ENCODE measurements at regions not wholly inside any gene's neighbourhood (a gene's known extent, or its start where the extent isn't known, plus 50 kb on each side); places are given as distances from the start of the nearest gene placed in this dataset.
"Not testable (repeated sequence)": the region's sequence is repeated elsewhere in the genome, so short reads cannot be mapped to it uniquely, and the experiment has no call there.

DNA sequence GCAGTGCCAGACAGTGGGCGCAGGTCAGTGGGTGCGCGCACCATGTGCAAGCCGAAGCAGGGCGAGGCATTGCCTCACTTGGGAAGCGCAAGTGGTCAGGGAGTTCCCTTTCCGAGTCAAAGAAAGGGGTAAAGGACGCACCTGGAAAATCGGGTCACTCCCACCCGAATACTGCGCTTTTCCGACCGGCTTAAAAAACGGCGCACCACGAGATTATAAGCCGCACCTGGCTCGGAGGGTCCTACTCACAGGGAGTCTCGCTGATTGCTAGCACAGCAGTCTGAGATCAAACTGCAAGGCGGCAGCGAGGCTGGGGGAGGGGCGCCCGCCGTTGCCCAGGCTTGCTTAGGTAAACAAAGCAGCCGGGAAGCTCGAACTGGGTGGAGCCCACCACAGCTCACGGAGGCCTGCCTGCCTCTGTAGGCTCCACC, 77.9 kb downstream of the NR4A2 start:
- intact Hi-C loops (cut with DNase I); DNase-seq; H3K9me3 ChIP-seq; H3K36me3 ChIP-seq; H3K4me1 ChIP-seq; H3K27me3 ChIP-seq: not testable (repeated sequence)
- WGBS, 2 donors, result 57 to 85% methylated on average over 13 to 18 of the region's 27 CpGs
- H3K4me3 ChIP-seq, result peak overlapping the region; percentile 10 to 58 (median 38)
- peak overlapping the region in 2 of 4 donors; percentile 38 to 71 for H3K27ac ChIP-seq

DNA sequence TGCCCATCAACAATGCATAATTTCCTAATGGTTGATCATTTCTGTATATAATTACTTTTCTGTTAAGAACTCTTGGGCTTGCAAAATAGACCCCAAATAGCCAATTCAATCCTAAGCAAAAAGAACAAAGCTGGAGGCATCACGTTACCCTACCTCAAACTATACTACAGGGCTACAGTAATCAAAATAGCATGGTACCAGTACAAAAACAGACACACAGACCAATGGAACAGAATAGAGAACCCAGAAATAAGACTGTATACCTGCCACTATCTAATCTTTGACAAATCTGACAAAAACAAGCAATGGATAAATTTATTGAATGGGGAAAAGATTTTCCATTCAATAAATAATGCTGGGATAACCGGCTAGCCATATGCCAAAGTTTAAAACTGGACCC, 78.8 kb downstream of the NR4A2 start:
- WGBS, 2 donors, result 78 to 81% methylated on average over 2 of the region's 2 CpGs
- TF ChIP-seq, protein P1, sequence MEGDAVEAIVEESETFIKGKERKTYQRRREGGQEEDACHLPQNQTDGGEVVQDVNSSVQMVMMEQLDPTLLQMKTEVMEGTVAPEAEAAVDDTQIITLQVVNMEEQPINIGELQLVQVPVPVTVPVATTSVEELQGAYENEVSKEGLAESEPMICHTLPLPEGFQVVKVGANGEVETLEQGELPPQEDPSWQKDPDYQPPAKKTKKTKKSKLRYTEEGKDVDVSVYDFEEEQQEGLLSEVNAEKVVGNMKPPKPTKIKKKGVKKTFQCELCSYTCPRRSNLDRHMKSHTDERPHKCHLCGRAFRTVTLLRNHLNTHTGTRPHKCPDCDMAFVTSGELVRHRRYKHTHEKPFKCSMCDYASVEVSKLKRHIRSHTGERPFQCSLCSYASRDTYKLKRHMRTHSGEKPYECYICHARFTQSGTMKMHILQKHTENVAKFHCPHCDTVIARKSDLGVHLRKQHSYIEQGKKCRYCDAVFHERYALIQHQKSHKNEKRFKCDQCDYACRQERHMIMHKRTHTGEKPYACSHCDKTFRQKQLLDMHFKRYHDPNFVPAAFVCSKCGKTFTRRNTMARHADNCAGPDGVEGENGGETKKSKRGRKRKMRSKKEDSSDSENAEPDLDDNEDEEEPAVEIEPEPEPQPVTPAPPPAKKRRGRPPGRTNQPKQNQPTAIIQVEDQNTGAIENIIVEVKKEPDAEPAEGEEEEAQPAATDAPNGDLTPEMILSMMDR (IDR thresholded peaks at IDR 0.05), result no peak
- TF ChIP-seq POLR2A (IDR thresholded peaks at IDR 0.05), result no peak
- H3K9me3 ChIP-seq, result no peaks in the 10 kb centered on the region

DNA sequence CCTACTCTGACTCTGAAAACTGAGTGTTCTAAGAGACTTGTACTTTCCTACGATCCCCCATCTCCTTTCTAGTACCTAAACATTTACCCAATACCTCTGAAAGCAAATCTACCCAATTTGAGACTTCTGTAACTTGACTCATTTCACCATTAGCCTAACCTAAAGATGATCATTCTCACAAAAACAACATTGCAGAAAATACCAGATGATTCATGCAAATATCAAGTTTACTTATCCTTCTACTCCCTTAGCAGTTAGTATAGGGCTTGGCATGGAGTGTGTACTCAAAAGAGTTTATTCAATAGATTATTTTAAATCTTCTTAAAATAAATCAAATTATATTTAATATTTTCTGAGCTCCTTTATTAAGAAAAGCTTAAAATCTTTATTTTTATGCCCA, 89.6 kb downstream of the NR4A2 start:
- Histone ChIP-seq H3K27ac (no peak overlapping the region), H3K9me3 (peaks cover 0 to under 1% (median 0%) of the 10 kb centered on the region in 3 donors), H3K36me3 (no peaks in the 10 kb centered on the region), H3K4me3 (no peak overlapping the region), H3K27me3 (no peaks in the 10 kb centered on the region), H3K4me1 (no peaks in the 10 kb centered on the region)
- intact Hi-C loops (cut with DNase I), result no loop called here
- no peak for TF ChIP-seq POLR2A (IDR thresholded peaks at IDR 0.05)
- TF ChIP-seq, protein P1 (IDR thresholded peaks at IDR 0.05), result no peak
- DNase-seq, result no peak
- 64 to 82% methylated on average over 1 of the region's 1 CpG for WGBS, 2 donors

More for the DNA sequence above, 78.8 kb downstream of the NR4A2 start:
- H3K4me1 ChIP-seq, result no peaks in the 10 kb centered on the region
- no peaks in the 10 kb centered on the region for H3K36me3 ChIP-seq
- no peaks in the 10 kb centered on the region for H3K27me3 ChIP-seq
- H3K4me3 ChIP-seq, result peak overlapping the region in 3 of 4 donors; percentile 31 to 58 (median 46)
- no peak overlapping the region for H3K27ac ChIP-seq
- DNase-seq, result no peak
- intact Hi-C loops (cut with DNase I), result no loop called here

DNA sequence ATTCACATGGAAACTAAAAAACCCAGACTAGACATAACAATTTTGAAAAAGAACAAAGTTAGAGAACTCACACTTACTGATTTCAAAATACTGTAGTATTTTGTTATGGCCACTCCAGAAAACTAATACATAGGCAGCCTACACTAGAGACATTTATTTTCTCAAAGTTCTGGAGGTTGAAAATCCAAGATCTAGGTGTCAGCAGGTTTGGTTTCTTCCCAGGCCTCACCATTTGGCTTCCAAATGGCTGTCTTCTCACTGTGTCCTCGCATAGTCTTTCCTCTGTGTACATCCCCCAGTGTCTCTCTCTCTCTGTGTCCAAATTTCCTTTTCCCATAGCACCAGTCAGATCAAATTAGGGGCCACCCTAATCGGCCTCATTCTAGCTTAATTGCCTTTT, 95.0 kb downstream of the NR4A2 start:
- no peak for DNase-seq
- intact Hi-C loops (cut with DNase I), result no loop called here
- Histone ChIP-seq H3K36me3 (no peaks in the 10 kb centered on the region), H3K27ac (no peak overlapping the region), H3K4me1 (no peaks in the 10 kb centered on the region), H3K9me3 (peaks cover 0 to 6% (median 0%) of the 10 kb centered on the region in 3 donors), H3K4me3 (no peak overlapping the region), H3K27me3 (no peaks in the 10 kb centered on the region)
- TF ChIP-seq POLR2A (IDR thresholded peaks at IDR 0.05), result no peak
- TF ChIP-seq, protein P1 (IDR thresholded peaks at IDR 0.05), result no peak
- WGBS, 2 donors, result 49 to 54% methylated on average over 2 of the region's 2 CpGs

DNA sequence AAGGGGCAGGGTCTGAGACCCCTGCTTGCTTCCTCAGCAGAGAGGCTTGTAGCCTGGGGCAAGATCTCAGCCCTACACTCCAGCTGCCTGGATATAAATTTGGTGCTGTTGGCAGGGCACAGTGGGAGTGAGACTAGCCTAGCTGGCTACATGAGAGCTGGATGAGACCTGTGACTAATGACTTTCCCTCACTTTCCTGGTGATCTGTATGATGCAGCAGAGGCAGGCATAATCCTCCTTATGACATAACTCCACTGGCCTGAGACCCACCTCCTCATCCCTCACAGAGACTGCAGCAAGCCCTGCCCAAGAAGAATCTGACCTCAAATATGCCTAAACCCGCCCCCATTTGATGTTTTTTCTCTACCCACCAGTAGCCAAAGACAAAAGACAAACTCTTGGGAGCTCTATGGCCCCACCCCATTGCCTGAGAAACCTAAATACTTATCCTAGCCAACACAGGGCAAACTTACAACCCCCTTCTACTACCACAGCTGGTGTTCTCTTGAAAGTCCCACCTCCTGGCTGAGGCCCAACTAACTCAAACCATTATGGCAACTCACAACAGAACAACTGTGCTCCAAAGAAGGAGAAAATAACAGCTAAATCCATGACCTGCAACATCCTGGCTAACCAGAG, 102.7 kb downstream of the NR4A2 start:
- H3K4me1 ChIP-seq, result no peaks in the 10 kb centered on the region
- H3K27me3 ChIP-seq, result no peaks in the 10 kb centered on the region
- no peaks in the 10 kb centered on the region for H3K36me3 ChIP-seq
- no peak for TF ChIP-seq POLR2A (IDR thresholded peaks at IDR 0.05)
- TF ChIP-seq, protein P1 (IDR thresholded peaks at IDR 0.05), result no peak
- H3K9me3 ChIP-seq, result peaks cover 0 to 5% (median 0%) of the 10 kb centered on the region in 3 donors
- intact Hi-C loops (cut with DNase I), result no loop called here
- DNase-seq, result no peak
- H3K27ac ChIP-seq, result no peak overlapping the region
- H3K4me3 ChIP-seq, result no peak overlapping the region
- 67% methylated on average over 1 of the region's 1 CpG; no CpG with 5 or more reads in 1 of the 2 donors for WGBS, 2 donors

DNA sequence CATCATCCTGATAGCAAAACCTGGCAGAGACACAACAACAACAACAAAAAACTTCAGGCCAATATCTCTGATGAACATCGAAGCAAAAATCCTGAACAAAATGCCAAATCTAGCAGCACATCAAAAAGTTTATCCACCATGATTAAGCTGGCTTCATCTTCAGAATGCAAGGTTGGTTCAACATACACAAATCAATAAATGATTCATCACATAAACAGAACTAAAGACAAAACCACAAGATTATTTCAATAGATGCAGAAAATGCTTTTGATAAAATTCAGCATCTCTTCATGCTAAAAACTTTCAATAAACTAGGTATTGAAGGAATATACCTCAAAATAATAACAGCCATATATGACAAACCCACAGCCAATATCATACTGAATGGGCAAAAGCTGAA, 109.2 kb downstream of the NR4A2 start:
- H3K27ac ChIP-seq; H3K4me3 ChIP-seq; intact Hi-C loops (cut with DNase I); H3K4me1 ChIP-seq; H3K27me3 ChIP-seq; DNase-seq; H3K36me3 ChIP-seq: not testable (repeated sequence)
- 58 to 88% methylated on average over 1 of the region's 1 CpG for WGBS, 2 donors
- H3K9me3 ChIP-seq, result peaks cover 0 to 32% (median 16%) of the 10 kb centered on the region in 3 donors
